NT2/D1 (cell line): ENCODE measurements at regions not wholly inside any gene's neighbourhood (a gene's known extent, or its start where the extent isn't known, plus 50 kb on each side); places are given as distances from the start of the nearest gene placed in this dataset.

Experiments
- SUZ12 ChIP-seq: IDR thresholded peaks from 2 replicates; pipeline ENCODE4 v1.6.1; 2011; ENCODE audit not compliant: insufficient read length, insufficient read depth; ENCODE audit errors: extremely low read depth
- YY1 ChIP-seq: IDR thresholded peaks from 2 replicates; pipeline ENCODE4 v1.6.1; 2011; ENCODE audit not compliant: insufficient read length, insufficient read depth
- ZNF274 ChIP-seq: IDR thresholded peaks from 2 replicates; pipeline ENCODE4 v1.6.1; 2011; ENCODE audit warnings: mild to moderate bottlenecking, low read depth, low read length

DNA sequence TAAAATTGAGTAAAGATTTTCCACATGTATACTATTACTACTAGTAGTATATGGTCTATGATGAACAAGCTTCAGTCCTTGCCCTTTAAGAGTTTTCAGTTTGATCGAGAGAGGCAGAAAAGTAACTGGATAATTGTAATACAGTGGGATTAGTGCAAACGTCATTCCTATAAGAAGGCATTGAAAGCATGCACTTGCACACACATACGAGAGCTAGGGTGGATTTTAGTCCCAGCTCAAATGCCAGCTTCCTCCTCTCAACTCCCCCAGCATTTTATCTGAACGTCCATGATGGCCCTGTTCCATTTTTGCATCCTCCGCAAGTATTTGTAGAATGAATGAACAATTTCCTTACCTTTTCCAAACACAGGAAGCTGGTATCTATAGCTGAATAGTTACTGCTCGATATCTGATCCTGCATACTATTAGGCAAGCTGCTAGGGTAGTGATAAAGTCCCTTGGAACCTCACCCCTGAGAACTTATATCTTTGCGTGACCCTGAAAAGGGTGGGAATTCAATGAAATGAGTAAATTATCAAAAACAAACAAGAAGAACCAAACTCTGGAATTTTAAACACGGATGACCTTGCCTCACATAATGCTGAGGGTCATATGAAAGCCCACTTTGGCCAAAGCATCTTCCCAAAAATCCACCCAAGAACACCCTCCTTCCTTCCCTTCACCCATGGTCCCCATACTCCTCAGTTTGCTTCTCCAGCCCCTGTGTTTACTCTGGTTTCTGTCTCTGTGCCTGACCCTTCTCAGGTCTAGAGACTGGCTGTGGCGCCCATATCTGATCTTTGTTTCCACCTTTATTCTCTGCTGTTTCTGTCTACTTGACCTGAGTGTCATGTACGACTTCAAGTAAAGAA, 60.5 kb downstream of the TMEM100 start:
- TF ChIP-seq YY1 (no peak), ZNF274 (no peak), SUZ12 (no peak)
